HG03108 (cell line): ENCODE measurements at regions not wholly inside any gene's neighbourhood (a gene's known extent, or its start where the extent isn't known, plus 50 kb on each side); places are given as distances from the start of the nearest gene placed in this dataset.

Source experiments
- ATAC-seq: cut with Tn5 transposase; IDR thresholded peaks from one replicate; pipeline ENCODE4 v1.9.1; 2021; ENCODE audit warnings: moderate library complexity; ENCODE audit not compliant: unreplicated experiment

DNA sequence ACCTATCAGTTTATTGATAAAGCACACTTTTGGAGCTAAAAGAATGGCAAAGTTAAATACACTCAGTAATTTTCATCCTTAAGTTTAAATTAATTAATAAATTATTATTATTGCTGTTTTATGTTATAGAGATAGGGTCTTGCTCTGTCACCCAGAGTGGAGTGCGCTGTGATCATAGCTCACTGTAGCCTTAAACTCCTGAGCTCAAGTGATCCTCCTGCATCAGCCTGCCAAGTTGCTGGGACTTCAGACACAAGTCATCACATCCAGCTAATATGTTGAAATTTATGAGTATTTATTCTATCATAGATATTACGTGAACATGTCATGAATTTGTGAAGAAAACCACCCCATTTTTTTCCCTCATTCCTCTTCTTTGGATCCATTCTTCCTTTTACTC is 64.2 kb downstream of the GJA1 start:
- no peak for ATAC-seq

DNA sequence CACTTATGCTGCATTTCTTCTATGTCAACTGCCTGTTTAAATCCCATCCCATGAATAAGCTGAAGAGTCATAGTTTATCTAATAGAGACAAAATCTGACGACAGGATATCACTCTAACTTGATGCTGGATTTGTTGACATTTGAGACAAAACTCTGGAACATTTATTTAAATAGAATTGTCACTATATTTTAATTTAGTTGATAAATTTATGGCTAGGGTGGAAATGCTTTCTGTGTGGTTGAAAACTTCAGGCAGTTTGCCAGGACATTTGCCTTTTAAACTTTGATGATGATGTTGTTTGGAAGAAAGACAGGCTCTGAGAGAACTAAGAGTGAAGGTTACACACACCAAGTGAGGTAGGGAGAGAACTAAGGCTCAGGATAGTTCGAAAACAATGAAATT is 68.1 kb downstream of the GJA1 start:
- ATAC-seq = no peak

GRCh38 chr6:121504227-121504626 is 68.8 kb downstream of the GJA1 start:
- no peak for ATAC-seq

DNA sequence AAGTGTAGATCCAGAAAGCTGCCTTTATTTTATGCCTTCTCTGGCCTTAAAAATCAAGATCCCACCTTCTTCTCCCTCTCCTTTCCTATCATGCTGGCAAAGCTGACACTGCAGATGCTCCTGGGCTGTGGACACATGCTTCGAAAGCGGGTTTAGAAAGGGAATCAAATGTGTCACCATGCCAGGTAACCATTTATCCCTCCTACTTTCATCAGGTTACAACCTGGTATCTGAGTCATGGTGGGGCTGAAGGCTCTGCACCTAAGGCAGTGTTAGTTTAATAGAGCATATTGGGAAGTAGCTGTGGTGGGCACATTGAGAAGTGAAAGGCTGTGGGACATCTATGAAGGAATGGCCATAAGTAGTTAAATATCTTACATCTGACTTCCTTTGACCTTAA is 69.8 kb downstream of the GJA1 start:
- ATAC-seq = no peak

GRCh38 chr6:121506761-121507754 is 71.6 kb downstream of the GJA1 start:
- ATAC-seq = no peak

- ATAC-seq = no peak
Measured at GRCh38 chr6:121510568-121511177, 75.2 kb downstream of the GJA1 start.

DNA sequence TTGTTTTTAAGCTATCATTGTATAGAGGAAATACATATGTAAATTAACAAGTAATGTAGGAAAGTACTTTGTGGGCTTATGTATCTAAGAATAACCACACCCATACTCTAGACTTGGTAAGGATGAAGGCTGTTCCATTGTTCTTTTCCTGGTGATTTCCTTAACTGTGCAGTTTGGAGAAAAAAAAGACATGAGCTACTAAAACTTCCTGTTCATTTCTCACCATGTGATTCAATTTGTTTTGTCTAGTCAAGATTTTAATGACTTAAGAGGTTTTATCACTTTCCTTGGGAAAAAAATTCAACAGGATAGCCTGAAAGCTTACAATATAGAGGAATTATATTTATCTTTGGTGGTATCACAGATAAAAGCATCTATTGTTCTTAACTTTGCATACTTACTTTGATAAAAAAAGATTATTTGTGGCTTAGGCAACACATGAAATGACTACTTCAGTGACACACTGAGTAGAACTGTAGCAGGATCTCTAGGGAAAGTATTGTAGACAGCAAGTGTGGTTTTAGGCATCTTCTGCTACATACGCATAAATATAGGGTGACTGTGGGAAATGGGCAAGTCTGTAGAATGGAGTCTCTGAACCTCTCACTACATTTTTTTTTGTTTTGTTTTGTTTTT is 80.3 kb downstream of the GJA1 start:
- no peak for ATAC-seq

DNA sequence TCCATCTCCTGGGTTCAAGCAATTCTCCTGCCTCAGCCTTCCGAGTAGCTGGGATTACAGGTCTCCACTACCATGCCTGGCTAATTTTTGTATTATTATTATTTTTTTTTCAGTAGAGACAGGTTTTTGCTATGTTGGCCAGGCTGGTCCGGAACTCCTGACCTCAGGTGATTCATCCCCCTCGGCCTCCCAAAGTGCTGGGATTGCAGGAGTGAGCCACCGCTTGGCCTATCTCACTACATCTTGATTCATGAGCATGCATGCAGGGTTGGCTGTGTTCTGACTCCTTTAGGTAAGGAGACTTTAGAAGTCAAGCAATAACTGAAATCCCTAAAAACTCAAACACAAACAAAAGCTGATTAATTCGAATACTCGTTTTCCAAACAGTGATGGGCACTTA is 80.9 kb downstream of the GJA1 start:
- ATAC-seq = no peak

GRCh38 chr6:121520337-121521163 is 85.1 kb downstream of the GJA1 start:
- no peak for ATAC-seq

DNA sequence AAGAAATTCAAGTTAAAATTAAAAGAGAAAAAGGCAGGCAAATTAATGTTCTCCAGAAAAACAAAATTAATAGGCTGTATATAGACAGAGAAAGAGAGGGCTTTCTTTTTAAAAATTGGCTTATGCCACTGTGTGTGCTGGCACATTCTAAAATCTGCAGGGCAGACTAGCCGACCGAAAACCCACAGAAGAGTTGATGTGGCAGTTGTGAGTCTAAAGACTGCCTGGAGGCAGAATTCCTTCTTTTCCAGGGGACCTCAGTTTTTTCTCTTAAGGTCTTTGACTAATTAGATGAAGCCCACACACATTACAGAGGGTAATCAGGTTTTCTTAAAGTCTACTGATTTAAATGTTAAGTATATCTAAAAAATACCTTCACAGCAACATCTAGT is 85.7 kb downstream of the GJA1 start:
- no peak for ATAC-seq

DNA sequence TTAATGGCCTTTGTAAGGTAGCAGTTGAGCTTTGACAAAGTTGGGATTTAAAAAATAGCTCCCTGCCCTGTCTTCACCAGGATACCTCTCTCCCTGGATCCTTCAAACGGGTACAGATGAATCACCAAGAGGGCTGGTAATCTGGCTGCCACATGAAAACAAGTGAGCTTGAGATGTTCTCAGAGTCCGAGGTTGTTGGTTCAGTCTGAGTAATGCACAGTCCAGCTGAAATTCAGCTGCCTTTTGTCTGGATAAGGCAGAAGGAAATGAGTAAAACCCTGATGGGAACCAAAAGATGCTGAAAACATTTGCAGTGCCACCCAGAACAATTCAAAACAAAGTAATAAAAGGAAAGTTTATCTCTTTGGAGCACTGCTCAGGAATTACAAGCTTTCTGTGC is 86.8 kb downstream of the GJA1 start:
- no peak for ATAC-seq

GRCh38 chr6:121522771-121523386 is 87.4 kb downstream of the GJA1 start:
- no peak for ATAC-seq

GRCh38 chr6:121523628-121524027 is 88.2 kb downstream of the GJA1 start:
- no peak for ATAC-seq

- no peak for ATAC-seq
Measured at GRCh38 chr6:121526282-121526681, 90.8 kb downstream of the GJA1 start.

DNA sequence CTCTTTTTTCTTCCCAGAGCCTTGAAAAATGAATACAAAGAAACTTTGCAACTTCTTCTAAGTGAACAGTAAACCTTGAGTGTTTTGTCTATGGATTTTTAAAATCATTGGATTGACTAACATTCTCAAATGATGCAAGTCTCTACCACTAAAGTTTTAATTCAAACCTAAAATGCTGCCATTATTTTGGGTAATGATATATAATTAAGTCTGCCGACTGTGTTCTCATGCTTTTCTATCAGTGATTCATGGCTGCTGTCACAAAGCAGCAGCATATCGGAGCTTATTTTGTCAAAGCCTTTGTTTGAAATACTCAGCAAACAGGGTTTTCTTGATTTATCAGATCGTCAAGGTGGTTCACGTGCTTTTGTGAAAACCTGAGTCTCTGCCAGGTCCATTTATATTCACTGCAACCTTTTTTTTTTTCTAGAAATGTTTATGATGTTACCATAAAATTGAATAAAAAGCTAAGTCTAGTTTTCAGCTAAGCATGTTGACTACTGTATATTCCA is 96.3 kb downstream of the GJA1 start:
- no peak for ATAC-seq

- no peak for ATAC-seq
Measured at GRCh38 chr6:121533321-121533841, 97.9 kb downstream of the GJA1 start.

- ATAC-seq = no peak
Measured at GRCh38 chr6:121535777-121536176, 100.3 kb downstream of the GJA1 start.

DNA sequence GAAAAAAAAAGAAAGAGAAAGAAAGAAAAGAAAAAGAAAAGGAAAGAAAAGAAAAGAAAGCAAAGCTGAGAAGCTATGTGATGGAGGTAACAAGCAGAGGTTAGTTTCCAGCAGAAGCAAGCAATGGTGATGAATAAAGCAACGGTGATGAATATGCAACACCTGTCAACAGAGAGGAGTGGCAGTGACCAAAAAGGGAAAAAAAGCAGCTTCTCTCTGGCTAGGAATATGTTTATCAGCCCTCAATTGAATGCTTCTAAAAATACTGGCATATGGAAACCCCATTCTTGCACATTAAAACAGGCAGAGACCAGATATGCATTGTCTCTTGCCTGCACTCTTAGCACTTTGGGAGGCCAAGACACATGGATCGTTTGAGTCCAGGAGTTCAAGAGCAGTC is 100.9 kb downstream of the GJA1 start:
- ATAC-seq = no peak

GRCh38 chr6:121539439-121539838 is 104.0 kb downstream of the GJA1 start:
- ATAC-seq = no peak

DNA sequence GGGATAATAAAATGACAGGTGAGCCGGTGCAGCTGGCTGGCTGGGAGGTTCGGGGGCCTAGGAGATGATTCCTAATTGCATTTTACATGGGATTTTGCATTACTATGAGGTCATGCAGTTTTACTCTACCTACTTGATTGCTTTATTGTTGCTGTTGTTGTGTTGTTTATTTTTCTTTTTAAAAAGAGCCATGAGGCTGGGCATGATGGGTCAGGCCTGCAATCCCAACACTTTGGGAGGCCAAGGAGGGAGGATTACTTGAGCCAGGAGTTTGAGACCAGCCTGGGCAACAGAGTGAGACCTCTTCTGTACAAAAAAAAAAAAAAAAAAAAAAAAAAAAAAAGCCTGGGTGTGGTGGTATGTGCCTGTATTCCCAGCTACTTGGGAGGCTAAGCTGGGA is 104.8 kb downstream of the GJA1 start:
- ATAC-seq = no peak
